Neural progenitor cell (in vitro differentiated cells): ENCODE measurements at regions not wholly inside any gene's neighbourhood (a gene's known extent, or its start where the extent isn't known, plus 50 kb on each side); places are given as distances from the start of the nearest gene placed in this dataset.

ENCODE experiments used
- DNase-seq: peaks from one replicate; pipeline ENCODE4 v3.0.0-alpha.2; 2016; ENCODE audit warnings: low spot score
- H2AFZ ChIP-seq: fragments of 200-600 bp; sonication (generic); replicated peaks from 2 replicates; pipeline ENCODE4 v1.6.1; 2016; ENCODE audit warnings: antibody characterized with exemption
- H3F3A ChIP-seq: fragments of 200-600 bp; sonication (generic); 2 replicates; pipeline ENCODE4 v1.6.1; 2016; ENCODE audit warnings: antibody characterized with exemption, low read depth
- H3K27ac ChIP-seq: fragments of 200-600 bp; sonication (generic); 2 replicates; pipeline ENCODE4 v1.5.1; 2016; ENCODE audit warnings: mild to moderate bottlenecking
- H3K27me3 ChIP-seq: fragments of 200-600 bp; sonication (generic); 2 replicates; pipeline ENCODE4 v1.6.1; 2016; ENCODE audit warnings: mild to moderate bottlenecking, moderate library complexity
- H3K36me3 ChIP-seq: fragments of 200-600 bp; sonication (generic); 2 replicates; pipeline ENCODE4 v1.5.1; 2016
- H3K4me1 ChIP-seq: fragments of 200-600 bp; sonication (generic); 2 replicates; pipeline ENCODE4 v1.6.1; 2016; ENCODE audit warnings: mixed run types
- H3K4me2 ChIP-seq: fragments of 200-600 bp; sonication (generic); 2 replicates; pipeline ENCODE4 v1.6.1; 2016
- H3K4me3 ChIP-seq: fragments of 200-600 bp; sonication (generic); 2 replicates; pipeline ENCODE4 v1.5.1; 2016
- H3K79me2 ChIP-seq: fragments of 200-600 bp; sonication (generic); 2 replicates; pipeline ENCODE4 v1.6.1; 2016; ENCODE audit warnings: low read depth
- H3K9ac ChIP-seq: fragments of 200-600 bp; sonication (generic); 2 replicates; pipeline ENCODE4 v1.6.1; 2016
- H3K9me3 ChIP-seq: fragments of 200-600 bp; sonication (generic); 2 replicates; pipeline ENCODE4 v1.5.1; 2016; ENCODE audit warnings: low read depth
- H4K20me1 ChIP-seq: fragments of 200-600 bp; sonication (generic); 2 replicates; pipeline ENCODE4 v1.6.1; 2016; ENCODE audit warnings: low read depth
- H3K27ac Mint-ChIP-seq: 3 replicates; pipeline ENCODE4 v1.8.0; 2021; ENCODE audit warnings: mixed read lengths
- H3K27me3 Mint-ChIP-seq: 2 replicates; pipeline ENCODE4 v1.8.0; 2022; ENCODE audit warnings: low read depth, mild to moderate bottlenecking, inconsistent platforms, moderate library complexity, mixed read lengths; ENCODE audit not compliant: insufficient read depth
- H3K36me3 Mint-ChIP-seq: 3 replicates; pipeline ENCODE4 v1.8.0; 2021; ENCODE audit warnings: mixed read lengths
- H3K4me1 Mint-ChIP-seq: 3 replicates; pipeline ENCODE4 v1.8.0; 2021; ENCODE audit warnings: mixed read lengths
- H3K4me3 Mint-ChIP-seq: 3 replicates; pipeline ENCODE4 v1.8.0; 2021; ENCODE audit warnings: mild to moderate bottlenecking, moderate library complexity, mixed read lengths
- H3K9me3 Mint-ChIP-seq: 3 replicates; pipeline ENCODE4 v1.8.0; 2020; ENCODE audit warnings: mixed read lengths
- EZH2 ChIP-seq: fragments of 200-600 bp; sonication (generic); IDR thresholded peaks from 2 replicates; pipeline ENCODE4 v1.6.1; 2017; ENCODE audit warnings: antibody characterized with exemption, mild to moderate bottlenecking, moderate library complexity
- EZH2phosphoT487 ChIP-seq: fragments of 200-600 bp; sonication (generic); IDR thresholded peaks from 2 replicates; pipeline ENCODE4 v1.6.1; 2017; ENCODE audit warnings: antibody characterized with exemption
- TF ChIP-seq, protein P1 (sequence below): fragments of 200-600 bp; sonication (generic); IDR thresholded peaks from 2 replicates; pipeline ENCODE4 v1.5.1; 2017; ENCODE audit warnings: antibody characterized with exemption, mild to moderate bottlenecking

DNA sequence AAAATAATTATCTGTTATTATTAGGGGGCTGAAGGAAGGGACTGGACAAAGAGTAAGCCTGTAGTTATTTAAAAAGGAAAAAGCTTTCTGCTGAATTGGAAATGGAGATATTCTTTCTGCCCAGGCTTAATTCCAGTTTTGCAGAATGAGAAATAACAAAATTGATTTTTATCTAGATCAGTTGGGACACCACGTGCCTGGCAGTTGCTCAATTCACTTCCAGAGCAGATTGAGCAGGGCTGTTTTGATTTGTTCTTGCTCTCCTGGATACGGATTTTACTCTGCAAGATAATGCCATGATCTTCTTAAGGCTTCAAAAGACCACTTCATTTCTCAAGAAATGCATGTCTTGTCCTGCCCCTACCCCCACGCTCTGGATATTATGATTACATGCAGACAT is 524.3 kb downstream of the TCERG1L start:
- no peaks in the 10 kb centered on the region for H4K20me1 ChIP-seq
- H3K36me3 ChIP-seq = no peaks in the 10 kb centered on the region
- no peaks in the 10 kb centered on the region for H3K9me3 ChIP-seq
- no peaks in the 10 kb centered on the region for H3K27me3 ChIP-seq
- no peak overlapping the region for H3K4me2 ChIP-seq
- no peak overlapping the region for H3K27ac Mint-ChIP-seq
- H3K9me3 Mint-ChIP-seq = peaks cover 2% of the 10 kb centered on the region
- no peak overlapping the region for H2AFZ ChIP-seq
- no peaks in the 10 kb centered on the region for H3K79me2 ChIP-seq
- peaks cover 4% of the 10 kb centered on the region for H3K27me3 Mint-ChIP-seq
- no peak overlapping the region for H3K4me3 Mint-ChIP-seq
- H3K27ac ChIP-seq = no peak overlapping the region
- no peaks in the 10 kb centered on the region for H3K36me3 Mint-ChIP-seq
- DNase-seq = no peak
- H3K4me1 Mint-ChIP-seq = peaks cover 5% of the 10 kb centered on the region
- H3K9ac ChIP-seq = no peak overlapping the region
- no peaks in the 10 kb centered on the region for H3K4me1 ChIP-seq
- no peak overlapping the region for H3K4me3 ChIP-seq
- no peak for TF ChIP-seq EZH2phosphoT487
- TF ChIP-seq, protein P1, sequence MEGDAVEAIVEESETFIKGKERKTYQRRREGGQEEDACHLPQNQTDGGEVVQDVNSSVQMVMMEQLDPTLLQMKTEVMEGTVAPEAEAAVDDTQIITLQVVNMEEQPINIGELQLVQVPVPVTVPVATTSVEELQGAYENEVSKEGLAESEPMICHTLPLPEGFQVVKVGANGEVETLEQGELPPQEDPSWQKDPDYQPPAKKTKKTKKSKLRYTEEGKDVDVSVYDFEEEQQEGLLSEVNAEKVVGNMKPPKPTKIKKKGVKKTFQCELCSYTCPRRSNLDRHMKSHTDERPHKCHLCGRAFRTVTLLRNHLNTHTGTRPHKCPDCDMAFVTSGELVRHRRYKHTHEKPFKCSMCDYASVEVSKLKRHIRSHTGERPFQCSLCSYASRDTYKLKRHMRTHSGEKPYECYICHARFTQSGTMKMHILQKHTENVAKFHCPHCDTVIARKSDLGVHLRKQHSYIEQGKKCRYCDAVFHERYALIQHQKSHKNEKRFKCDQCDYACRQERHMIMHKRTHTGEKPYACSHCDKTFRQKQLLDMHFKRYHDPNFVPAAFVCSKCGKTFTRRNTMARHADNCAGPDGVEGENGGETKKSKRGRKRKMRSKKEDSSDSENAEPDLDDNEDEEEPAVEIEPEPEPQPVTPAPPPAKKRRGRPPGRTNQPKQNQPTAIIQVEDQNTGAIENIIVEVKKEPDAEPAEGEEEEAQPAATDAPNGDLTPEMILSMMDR = no peak
- no peak for TF ChIP-seq EZH2
- no peaks in the 10 kb centered on the region for H3F3A ChIP-seq

DNA sequence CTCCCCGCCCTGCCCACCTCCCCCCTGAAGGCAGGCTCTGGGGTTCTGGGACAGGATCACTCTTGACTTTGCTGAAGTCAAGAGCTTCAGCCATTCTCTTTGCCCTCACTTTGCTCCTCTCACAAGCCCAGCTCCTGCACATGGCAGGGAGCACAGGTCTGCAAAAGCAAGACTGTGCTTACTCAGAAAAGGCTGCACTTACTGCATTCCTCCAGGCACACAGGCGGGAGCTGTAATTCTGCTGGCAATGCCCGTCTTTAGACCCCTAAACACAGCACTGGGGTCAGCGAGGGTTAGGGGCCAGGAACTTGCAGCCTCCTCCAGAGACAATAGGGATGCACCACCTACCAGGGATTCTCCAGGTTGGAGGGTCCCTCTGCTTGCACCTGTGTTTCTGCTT is 523.7 kb downstream of the TCERG1L start:
- Histone ChIP-seq H3K9ac (no peak overlapping the region), H3K79me2 (no peaks in the 10 kb centered on the region), H4K20me1 (no peaks in the 10 kb centered on the region), H3K36me3 (no peaks in the 10 kb centered on the region), H3K4me3 (no peak overlapping the region), H2AFZ (no peak overlapping the region), H3K4me2 (no peak overlapping the region), H3F3A (no peaks in the 10 kb centered on the region), H3K4me1 (no peaks in the 10 kb centered on the region), H3K27me3 (no peaks in the 10 kb centered on the region), H3K27ac (no peak overlapping the region), H3K9me3 (no peaks in the 10 kb centered on the region)
- Mint-ChIP-seq H3K27me3 (peaks cover 4% of the 10 kb centered on the region), H3K9me3 (peaks cover 4% of the 10 kb centered on the region), H3K4me1 (peaks cover 5% of the 10 kb centered on the region), H3K4me3 (no peak overlapping the region), H3K27ac (no peak overlapping the region), H3K36me3 (no peaks in the 10 kb centered on the region)
- TF ChIP-seq, protein P1 = no peak
- TF ChIP-seq EZH2phosphoT487 (no peak), EZH2 (no peak)
- no peak for DNase-seq

DNA sequence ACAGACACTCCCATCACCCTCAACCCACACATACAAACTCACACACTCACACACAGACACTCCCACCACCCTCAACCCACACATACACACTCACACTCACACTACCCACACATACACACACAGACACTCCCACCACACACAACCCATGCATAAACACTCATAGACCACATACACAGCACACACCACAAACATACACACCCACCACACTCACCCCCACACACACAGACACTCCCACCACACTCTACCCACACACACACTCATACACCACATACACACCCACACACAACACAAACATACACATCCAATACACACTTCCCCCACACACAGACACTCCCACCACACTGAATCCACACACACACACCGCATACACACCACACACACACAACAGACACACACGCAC is 521.2 kb downstream of the TCERG1L start:
- Mint-ChIP-seq H3K9me3 (peaks cover 11% of the 10 kb centered on the region), H3K4me3 (no peak overlapping the region), H3K27me3 (no peaks in the 10 kb centered on the region), H3K4me1 (no peaks in the 10 kb centered on the region), H3K27ac (no peak overlapping the region), H3K36me3 (no peaks in the 10 kb centered on the region)
- Histone ChIP-seq H3K27me3 (no peaks in the 10 kb centered on the region), H3K9ac (no peak overlapping the region), H4K20me1 (no peaks in the 10 kb centered on the region), H3K9me3 (no peaks in the 10 kb centered on the region), H3K27ac (no peak overlapping the region), H3K36me3 (no peaks in the 10 kb centered on the region), H3F3A (no peaks in the 10 kb centered on the region), H3K79me2 (no peaks in the 10 kb centered on the region), H3K4me3 (no peak overlapping the region), H3K4me2 (no peak overlapping the region), H2AFZ (no peak overlapping the region), H3K4me1 (no peaks in the 10 kb centered on the region)
- TF ChIP-seq EZH2 = no peak
- TF ChIP-seq, protein P1 = no peak
- TF ChIP-seq EZH2phosphoT487 = no peak
- no peak for DNase-seq
